Cardiac muscle cell (in vitro differentiated cells and primary cell): ENCODE measurements at regions not wholly inside any gene's neighbourhood (a gene's known extent, or its start where the extent isn't known, plus 50 kb on each side); places are given as distances from the start of the nearest gene placed in this dataset.
A peak's percentile ranks its signal among the peaks of the same experiment; 100 is the strongest.
"Not testable (repeated sequence)": the region's sequence is repeated elsewhere in the genome, so short reads cannot be mapped to it uniquely, and the experiment has no call there.

Experiments
- DNase-seq, 2 donors: peaks; one replicate each; pipeline versions ENCODE4 v3.0.0 to v3.0.0-alpha.2; 2010 to 2017; ENCODE audit warnings: low read depth in 1 of 2, low spot score in 1 of 2
- H3K27ac ChIP-seq: fragments of 200-600 bp; sonication (generic); 2 replicates; pipeline ENCODE4 v1.5.1; 2016
- H3K27me3 ChIP-seq: fragments of 200-600 bp; sonication (generic); 2 replicates; pipeline ENCODE4 v1.6.0; 2016; ENCODE audit warnings: control low read depth
- H3K36me3 ChIP-seq: fragments of 200-600 bp; sonication (generic); 2 replicates; pipeline ENCODE4 v1.5.1; 2016; ENCODE audit warnings: control low read depth
- H3K4me1 ChIP-seq: fragments of 200-600 bp; sonication (generic); 2 replicates; pipeline ENCODE4 v1.8.1; 2017; ENCODE audit warnings: low read depth, mild to moderate bottlenecking, mixed run types
- H3K4me3 ChIP-seq: fragments of 200-600 bp; sonication (generic); 2 replicates; pipeline ENCODE4 v1.5.1; 2016; ENCODE audit warnings: mild to moderate bottlenecking
- H3K9me3 ChIP-seq: fragments of 200-600 bp; sonication (generic); 2 replicates; pipeline ENCODE4 v1.5.1; 2017; ENCODE audit warnings: low read depth, mild to moderate bottlenecking, control low read depth
- CTCF ChIP-seq: IDR thresholded peaks from 2 replicates; pipeline ENCODE4 v1.5.1; 2012; ENCODE audit warnings: low read depth, mild to moderate bottlenecking, low read length

- no peak for TF ChIP-seq CTCF
- H3K4me1 ChIP-seq = no peaks in the 10 kb centered on the region
- no peaks in the 10 kb centered on the region for H3K27me3 ChIP-seq
- no peak overlapping the region for H3K4me3 ChIP-seq
- H3K9me3 ChIP-seq = no peaks in the 10 kb centered on the region
- no peaks in the 10 kb centered on the region for H3K36me3 ChIP-seq
- H3K27ac ChIP-seq = no peak overlapping the region
- no peak for DNase-seq
These were observed 173.5 kb downstream of the NPIPB11 start for GRCh38 chr16:29232811-29233704.

GRCh38 chr16:29232160-29232705, 174.3 kb downstream of the NPIPB11 start:
- H3K4me1 ChIP-seq, H3K4me3 ChIP-seq, H3K27me3 ChIP-seq, H3K36me3 ChIP-seq, DNase-seq, H3K9me3 ChIP-seq, H3K27ac ChIP-seq: not testable (repeated sequence)

GRCh38 chr16:29231244-29231643, 175.3 kb downstream of the NPIPB11 start:
- H3K27ac ChIP-seq = no peak overlapping the region
- DNase-seq = peak in 1 of 2 donors; percentile 21
- no peaks in the 10 kb centered on the region for H3K9me3 ChIP-seq
- H3K27me3 ChIP-seq = no peaks in the 10 kb centered on the region
- H3K4me1 ChIP-seq = no peaks in the 10 kb centered on the region
- no peak overlapping the region for H3K4me3 ChIP-seq
- no peaks in the 10 kb centered on the region for H3K36me3 ChIP-seq
- no peak for TF ChIP-seq CTCF

GRCh38 chr16:29230671-29231096, 175.8 kb downstream of the NPIPB11 start:
- peak; percentile 40 to 47 for DNase-seq
- Histone ChIP-seq H3K36me3 (no peaks in the 10 kb centered on the region), H3K27me3 (no peaks in the 10 kb centered on the region), H3K4me1 (no peaks in the 10 kb centered on the region), H3K9me3 (no peaks in the 10 kb centered on the region), H3K27ac (no peak overlapping the region), H3K4me3 (no peak overlapping the region)
- TF ChIP-seq CTCF = no peak

GRCh38 chr16:29230006-29230668, 176.4 kb downstream of the NPIPB11 start:
- not testable (repeated sequence) for H3K27ac ChIP-seq, DNase-seq, H3K36me3 ChIP-seq, H3K9me3 ChIP-seq, H3K4me3 ChIP-seq, H3K27me3 ChIP-seq, H3K4me1 ChIP-seq

GRCh38 chr16:29229616-29230005, 176.9 kb downstream of the NPIPB11 start:
- H3K36me3 ChIP-seq, H3K4me1 ChIP-seq, H3K4me3 ChIP-seq, H3K27me3 ChIP-seq, DNase-seq, H3K9me3 ChIP-seq, H3K27ac ChIP-seq: not testable (repeated sequence)

GRCh38 chr16:29228664-29229611, 177.6 kb downstream of the NPIPB11 start:
- not testable (repeated sequence) for DNase-seq, H3K4me1 ChIP-seq, H3K36me3 ChIP-seq, H3K27me3 ChIP-seq, H3K9me3 ChIP-seq, H3K4me3 ChIP-seq, H3K27ac ChIP-seq
